NCI-H2196 treated with DMSO at 0.1 percent for 48 hours (cell line): ENCODE measurements at regions not wholly inside any gene's neighbourhood (a gene's known extent, or its start where the extent isn't known, plus 50 kb on each side); places are given as distances from the start of the nearest gene placed in this dataset.
A peak's percentile ranks its signal among the peaks of the same experiment; 100 is the strongest.

Experiments
- DNase-seq: peaks from one replicate; lab custom pipeline; 2025; ENCODE audit not compliant: unreplicated experiment; lab: John Stamatoyannopoulos, UW

GRCh38 chr5:71982717-71983395, 124.4 kb upstream of the MAP1B start:
- DNase-seq = no peak

DNA sequence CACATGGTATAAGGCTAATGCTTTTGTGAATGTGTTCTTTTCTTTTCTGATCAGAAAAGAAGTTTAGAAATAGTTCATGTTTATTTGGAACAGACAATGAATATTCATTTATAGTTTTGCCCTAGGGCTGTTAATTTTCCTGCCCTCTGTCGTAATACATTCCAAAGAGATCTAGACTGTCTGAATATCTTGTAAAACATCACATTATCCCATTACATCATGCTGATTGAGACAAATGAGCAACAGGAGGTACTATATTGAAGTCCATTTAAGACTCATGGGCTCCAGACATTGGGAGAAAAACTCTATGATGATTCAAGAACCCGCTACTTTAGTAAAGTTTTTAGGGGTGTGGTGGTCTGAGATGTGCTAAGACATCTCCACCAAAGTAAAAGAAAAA, 121.2 kb upstream of the MAP1B start:
- no peak for DNase-seq

DNA sequence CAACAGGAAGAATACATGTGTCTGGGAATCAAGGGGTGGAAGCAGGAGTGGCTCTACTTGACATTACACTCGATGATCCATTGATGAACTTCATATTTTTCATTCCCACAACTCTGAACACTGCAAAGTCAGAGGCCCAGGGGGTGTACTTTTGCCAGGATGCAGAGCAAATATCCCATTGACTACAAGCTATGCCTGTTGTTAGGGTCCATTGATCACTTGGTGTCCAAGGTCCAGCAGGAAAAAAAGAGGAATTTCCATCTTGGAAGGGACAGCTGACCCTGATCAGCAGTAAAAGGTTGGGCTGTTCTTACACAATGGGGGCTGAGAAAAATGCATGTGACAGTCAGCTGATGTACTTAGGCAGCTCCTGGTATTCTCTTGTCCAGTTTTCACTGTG, 118.5 kb upstream of the MAP1B start:
- DNase-seq = no peak

DNA sequence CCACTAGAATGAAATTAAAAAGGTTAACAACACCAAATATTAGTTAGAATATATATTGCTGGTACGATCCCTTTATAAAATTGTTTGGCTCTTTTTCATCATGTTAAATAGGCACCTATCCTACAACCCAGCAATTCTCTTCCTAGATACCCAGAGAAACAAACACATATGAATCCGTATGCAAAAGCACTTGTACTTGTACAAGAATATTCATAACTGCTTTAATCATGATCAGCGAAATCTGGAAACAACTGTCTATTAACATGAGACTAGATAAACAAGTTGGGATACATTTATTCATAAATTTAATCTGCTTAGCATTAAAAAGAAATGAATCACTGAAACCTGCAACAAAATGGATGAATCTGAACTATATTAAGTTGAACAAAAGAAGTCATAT, 113.7 kb upstream of the MAP1B start:
- DNase-seq = no peak

- DNase-seq = no peak
Observed at GRCh38 chr5:71996789-71997188, 110.5 kb upstream of the MAP1B start.

- no peak for DNase-seq
Observed at GRCh38 chr5:71998746-71999145, 108.5 kb upstream of the MAP1B start.

GRCh38 chr5:72000707-72001106, 106.6 kb upstream of the MAP1B start:
- no peak for DNase-seq

GRCh38 chr5:72005671-72006070, 101.6 kb upstream of the MAP1B start:
- DNase-seq = no peak

DNA sequence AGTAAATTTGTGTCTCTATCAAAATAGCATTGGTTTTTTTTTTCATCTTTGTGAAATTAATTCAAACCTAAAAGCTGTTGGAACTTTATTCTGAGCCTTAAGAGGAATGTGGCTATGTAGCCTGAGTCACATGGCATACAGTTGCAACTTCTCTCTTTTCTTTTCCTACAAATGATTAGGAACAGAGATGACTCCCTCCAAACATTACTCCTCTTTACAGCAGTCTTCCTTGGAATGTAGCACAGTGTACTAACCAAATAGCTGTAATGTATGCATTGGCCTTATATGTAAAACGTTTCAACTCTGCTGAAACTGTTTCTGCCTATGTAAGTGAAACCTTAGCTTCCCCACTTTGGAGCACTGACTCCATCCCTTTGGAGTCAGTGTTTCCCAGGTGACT, 100.9 kb upstream of the MAP1B start:
- DNase-seq = no peak

GRCh38 chr5:72007336-72008111, 99.8 kb upstream of the MAP1B start:
- no peak for DNase-seq

- DNase-seq = no peak
Observed at GRCh38 chr5:72009280-72009679, 98.0 kb upstream of the MAP1B start.

DNA sequence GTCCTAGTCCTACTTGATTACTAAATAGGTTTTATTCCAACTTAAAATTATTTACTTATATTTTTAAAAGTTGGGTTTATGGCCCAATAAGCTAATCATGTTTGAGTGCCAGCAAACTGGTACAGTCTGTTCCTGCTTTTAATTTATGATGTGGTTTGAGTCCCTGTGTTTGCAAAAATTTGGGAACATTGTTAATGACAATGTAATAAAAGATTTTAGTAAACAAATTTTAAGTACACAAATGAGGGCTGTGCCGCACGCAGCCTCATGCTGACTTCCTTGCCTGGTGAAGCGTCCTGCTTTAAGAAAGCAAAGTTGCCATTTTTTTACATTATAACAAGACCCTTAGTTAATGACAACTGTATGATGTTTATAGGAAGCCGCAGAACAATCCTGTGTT, 96.8 kb upstream of the MAP1B start:
- no peak for DNase-seq

- no peak for DNase-seq
Observed at GRCh38 chr5:72012906-72013305, 94.4 kb upstream of the MAP1B start.

GRCh38 chr5:72013766-72014624, 93.3 kb upstream of the MAP1B start:
- peak; percentile 14 for DNase-seq

GRCh38 chr5:72015103-72015548, 92.1 kb upstream of the MAP1B start:
- DNase-seq = peak; percentile 2

GRCh38 chr5:72018143-72018803, 89.0 kb upstream of the MAP1B start:
- no peak for DNase-seq

DNA sequence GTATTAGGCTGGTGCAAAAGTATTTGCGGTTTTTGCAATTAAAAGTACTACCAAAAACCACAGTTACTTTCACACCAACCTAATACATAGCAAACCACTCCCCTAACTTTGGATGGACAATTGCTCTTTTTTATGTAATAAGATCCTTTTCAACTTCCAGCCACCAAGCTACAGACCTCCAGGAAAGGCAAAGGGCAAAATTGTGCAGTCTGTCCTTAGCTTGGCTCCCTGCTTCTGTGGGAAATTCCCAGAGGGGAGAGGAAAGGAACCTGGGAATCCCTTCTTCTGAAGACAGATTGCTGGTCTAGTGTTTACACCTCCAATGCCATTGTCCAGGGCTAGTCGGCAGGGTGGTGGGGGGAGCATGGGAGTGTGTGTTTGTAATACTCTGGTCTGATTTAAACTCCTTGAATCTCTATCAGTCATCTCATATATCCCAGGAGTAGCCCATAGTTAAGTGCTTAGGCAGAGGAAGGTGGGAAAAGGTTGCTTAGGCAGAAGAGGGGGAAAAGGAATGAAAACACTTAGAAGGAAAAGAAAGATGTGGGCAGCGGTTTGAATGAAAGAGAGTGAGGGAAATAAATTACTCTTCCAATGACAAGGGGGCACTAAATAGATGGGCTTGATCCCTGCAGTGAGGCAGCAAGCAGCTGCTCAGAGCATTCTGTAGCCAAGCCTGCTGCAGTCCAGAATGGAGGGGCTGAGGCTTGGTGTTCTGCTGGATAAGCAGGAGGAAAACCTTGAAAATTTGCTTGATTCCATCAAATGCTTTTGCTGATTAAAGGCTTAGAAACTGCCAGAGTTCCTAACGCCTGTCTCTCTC, 86.9 kb upstream of the MAP1B start:
- DNase-seq = no peak

- no peak for DNase-seq
Observed at GRCh38 chr5:72021651-72022357, 85.5 kb upstream of the MAP1B start.

GRCh38 chr5:72028382-72028781, 78.9 kb upstream of the MAP1B start:
- no peak for DNase-seq

DNA sequence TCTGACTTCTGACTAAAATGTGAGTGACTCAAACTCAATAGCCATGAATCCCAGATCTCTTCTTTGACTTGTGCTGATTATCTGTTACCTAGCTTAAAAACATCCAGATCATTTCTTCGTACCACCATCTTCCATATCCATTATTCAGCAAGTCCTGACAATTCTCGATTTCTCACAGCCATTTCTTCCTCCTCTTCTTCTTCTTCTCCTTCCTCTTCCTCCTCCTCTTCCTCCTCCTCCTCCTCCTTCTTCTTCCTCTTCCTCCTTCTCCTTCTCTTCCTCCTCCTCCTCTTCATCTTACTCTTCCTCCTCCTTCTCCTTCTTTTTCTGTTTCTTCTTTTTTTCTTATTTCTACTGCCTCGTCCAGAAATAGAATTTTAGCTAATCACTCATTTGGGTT, 77.0 kb upstream of the MAP1B start:
- DNase-seq = no peak
